ENCODE measurements at regions not wholly inside any gene's neighbourhood (a gene's known extent, or its start where the extent isn't known, plus 50 kb on each side); places are given as distances from the start of the nearest gene placed in this dataset.

GRCh38 chr3:165343185-165343584 lies 147.0 kb upstream of the SLITRK3 start (continued):
- TF ChIP-seq ZBTB33 (IDR thresholded peaks at IDR 0.05; ENCODE audit: extremely low read depth, insufficient replicate concordance, low read length) (no peak), EGR1 (IDR thresholded peaks at IDR 0.05; ENCODE audit: low read depth) (no peak), ZFX (IDR thresholded peaks at IDR 0.05) (no peak)

- intact Hi-C loops (cut with micrococcal nuclease) = loop anchor here (10.0 kb wide), 1 partner anchor 1695 kb away; no protein-coding TSS in a partner anchor
- ATAC-seq (0 out of 2 replicates have a peak, but pooled peaks have one; percentile 42), DNase-seq (ENCODE audit: low read depth, low spot score) (peak; percentile 21)
- no peak overlapping the region for H3K4me3 ChIP-seq (replicated peaks in 1 of 2; ENCODE audit: low read depth in 1 of 2, low read length in 2 of 2)
- TF ChIP-seq, protein P1, sequence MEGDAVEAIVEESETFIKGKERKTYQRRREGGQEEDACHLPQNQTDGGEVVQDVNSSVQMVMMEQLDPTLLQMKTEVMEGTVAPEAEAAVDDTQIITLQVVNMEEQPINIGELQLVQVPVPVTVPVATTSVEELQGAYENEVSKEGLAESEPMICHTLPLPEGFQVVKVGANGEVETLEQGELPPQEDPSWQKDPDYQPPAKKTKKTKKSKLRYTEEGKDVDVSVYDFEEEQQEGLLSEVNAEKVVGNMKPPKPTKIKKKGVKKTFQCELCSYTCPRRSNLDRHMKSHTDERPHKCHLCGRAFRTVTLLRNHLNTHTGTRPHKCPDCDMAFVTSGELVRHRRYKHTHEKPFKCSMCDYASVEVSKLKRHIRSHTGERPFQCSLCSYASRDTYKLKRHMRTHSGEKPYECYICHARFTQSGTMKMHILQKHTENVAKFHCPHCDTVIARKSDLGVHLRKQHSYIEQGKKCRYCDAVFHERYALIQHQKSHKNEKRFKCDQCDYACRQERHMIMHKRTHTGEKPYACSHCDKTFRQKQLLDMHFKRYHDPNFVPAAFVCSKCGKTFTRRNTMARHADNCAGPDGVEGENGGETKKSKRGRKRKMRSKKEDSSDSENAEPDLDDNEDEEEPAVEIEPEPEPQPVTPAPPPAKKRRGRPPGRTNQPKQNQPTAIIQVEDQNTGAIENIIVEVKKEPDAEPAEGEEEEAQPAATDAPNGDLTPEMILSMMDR (IDR thresholded peaks at IDR 0.05 in 2 of 3, conservative IDR thresholded peaks at IDR 0.05 in 1 of 3; ENCODE audit: borderline replicate concordance in 1 of 3, insufficient read depth in 1 of 3, low read depth in 2 of 3, low read length in 2 of 3) = peak; percentile 33 to 61 (median 38); a peak in 5 of 6 replicates
- TF ChIP-seq RAD21 (IDR thresholded peaks at IDR 0.05; ENCODE audit: low read depth) (peak; percentile 78), CEBPB (IDR thresholded peaks at IDR 0.05; ENCODE audit: low read depth) (no peak), EZH2phosphoT487 (IDR thresholded peaks at IDR 0.05; ENCODE audit: borderline replicate concordance) (no peak)
- RAD21 ChIA-PET (ENCODE audit: low non-redundant PET in 1 of 2, low total read pairs in 2 of 2, uncharacterized antibody in 2 of 2, unreplicated experiment in 2 of 2) = no interaction called here
- H3K36me3 ChIP-seq (ENCODE audit: control insufficient read depth in 1 of 2, insufficient read depth in 2 of 2, low read length in 2 of 2) = no peaks in the 10 kb centered on the region
- H3K4me1 ChIP-seq (ENCODE audit: control insufficient read depth in 1 of 2, insufficient read depth in 2 of 2, low read length in 2 of 2) = no peaks in the 10 kb centered on the region
- CTCF ChIA-PET = interaction anchor here (0.6 to 1.6 kb wide), 10 partner anchors 9 to 1693 kb away, joined by 3 to 9 read pairs (median 4); no protein-coding TSS in a partner anchor
- no peaks in the 10 kb centered on the region for H3K9me3 ChIP-seq (ENCODE audit: control insufficient read depth in 1 of 2, insufficient read depth in 1 of 2, low read depth in 1 of 2, low read length in 2 of 2)
- no peaks in the 10 kb centered on the region for H4K20me1 ChIP-seq (ENCODE audit: insufficient read depth)
- H3K79me2 ChIP-seq (ENCODE audit: insufficient read depth, low read length) = no peaks in the 10 kb centered on the region
- POLR2A ChIA-PET = no interaction called here
- no peak overlapping the region for H3K27ac ChIP-seq (ENCODE audit: low read depth, low read length)
- H3K27me3 ChIP-seq (ENCODE audit: insufficient read depth, low read length) = no peaks in the 10 kb centered on the region
- no peak overlapping the region for H2AFZ ChIP-seq (ENCODE audit: low read depth, low read length, poor library complexity, severe bottlenecking)
- H3K9me2 ChIP-seq (ENCODE audit: insufficient read depth) = no peaks in the 10 kb centered on the region
- no peak overlapping the region for H3K4me2 ChIP-seq (ENCODE audit: low read length)
- BruUV-seq (replicated peaks) = no TSS peak
- no peak overlapping the region for H3K9ac ChIP-seq (ENCODE audit: low read length)
Measured at GRCh38 chr3:165339753-165340152, 143.6 kb upstream of the SLITRK3 start.
